NCI-H1092 (cell line): ENCODE measurements at regions not wholly inside any gene's neighbourhood (a gene's known extent, or its start where the extent isn't known, plus 50 kb on each side); places are given as distances from the start of the nearest gene placed in this dataset.

Source experiments
- DNase-seq: peaks from one replicate; lab custom pipeline; 2025; lab: John Stamatoyannopoulos, UW

DNA sequence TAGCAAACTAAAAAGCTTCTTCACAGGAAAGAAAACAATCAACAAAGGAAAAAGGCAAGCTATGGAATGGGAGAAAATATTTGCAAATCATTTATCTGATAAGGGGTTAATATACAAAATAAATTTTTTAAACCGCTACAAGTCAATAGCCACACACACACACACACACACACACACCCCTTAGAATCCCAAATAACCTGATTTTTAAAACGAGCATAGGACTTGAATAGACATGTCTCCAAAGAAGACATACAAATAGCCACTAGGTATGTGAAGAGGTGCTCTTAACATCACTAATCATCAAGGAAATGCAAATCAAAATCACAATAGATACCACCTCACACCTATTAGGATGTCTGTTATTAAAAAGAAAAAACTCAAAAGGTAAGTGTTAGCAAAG is 187.7 kb downstream of the TRIM27 start:
- DNase-seq, result no peak

DNA sequence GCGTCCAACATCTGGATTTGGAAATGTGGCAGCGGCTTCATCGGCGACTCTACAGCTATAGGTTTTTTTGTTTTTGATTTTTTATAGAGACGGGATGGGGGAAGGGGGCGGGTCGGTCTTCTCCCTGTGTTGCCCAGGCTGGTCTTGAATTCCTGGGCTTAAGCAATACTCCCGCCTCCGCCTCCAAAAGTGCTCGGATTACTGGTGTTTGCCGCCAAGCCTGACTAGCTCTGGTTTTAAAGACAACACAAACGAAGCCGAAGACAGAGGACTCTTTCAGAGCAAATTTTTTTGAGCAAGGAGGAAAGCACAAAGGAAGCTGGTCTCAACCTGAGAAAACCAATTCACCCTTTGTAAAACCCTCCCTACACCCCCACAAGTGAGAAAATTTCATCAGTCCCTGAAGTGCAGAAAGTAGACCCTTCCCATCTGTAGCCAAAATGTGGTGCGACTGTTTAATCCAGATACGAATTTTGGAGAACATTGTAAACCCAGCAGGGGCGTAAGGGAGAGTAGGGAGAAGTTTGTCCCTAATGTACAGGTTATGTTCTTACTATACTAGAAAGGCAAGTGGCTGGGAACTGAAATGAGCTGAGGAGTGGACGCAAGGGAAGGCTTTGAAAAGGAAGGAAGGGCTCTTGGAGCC is 185.9 kb downstream of the TRIM27 start:
- no peak for DNase-seq

DNA sequence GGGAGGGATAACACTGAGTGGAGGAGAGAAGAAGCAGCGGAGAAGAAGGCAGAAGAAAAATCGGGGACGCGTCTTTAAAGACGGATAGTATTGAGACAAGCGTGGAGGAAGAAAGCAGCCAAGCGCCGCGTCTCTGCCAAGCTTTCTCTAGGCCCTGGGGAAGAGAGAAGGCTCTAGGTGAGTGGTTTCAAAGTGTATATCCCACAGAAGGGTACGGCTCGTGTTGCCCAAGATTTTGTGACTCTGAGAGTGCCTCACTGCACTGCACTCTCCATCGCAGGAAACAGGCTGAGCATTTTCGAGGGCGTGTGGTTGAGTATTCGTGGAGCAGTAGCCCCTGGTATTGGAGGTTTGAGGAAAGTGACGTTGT is 185.4 kb downstream of the TRIM27 start:
- DNase-seq, result no peak

DNA sequence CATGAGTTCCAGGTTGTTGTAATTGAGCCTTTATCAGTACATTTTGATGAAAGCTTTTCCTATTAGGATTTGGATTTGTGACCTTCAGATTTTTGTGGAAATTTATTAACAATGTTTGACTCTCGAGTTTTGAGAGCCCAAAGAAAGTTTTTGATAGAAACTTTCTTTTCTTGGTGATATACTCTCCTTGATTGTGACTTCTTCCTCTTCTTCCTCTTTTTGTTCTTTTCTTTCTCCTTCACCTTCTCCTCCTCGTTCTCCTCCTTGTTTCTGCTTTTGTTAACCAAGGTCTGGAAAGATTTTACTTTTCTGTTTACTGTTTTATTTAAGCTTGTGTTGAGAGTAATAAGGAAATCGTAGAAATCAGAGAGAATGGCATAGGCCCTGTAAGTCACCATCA is 182.4 kb downstream of the TRIM27 start:
- no peak for DNase-seq

DNA sequence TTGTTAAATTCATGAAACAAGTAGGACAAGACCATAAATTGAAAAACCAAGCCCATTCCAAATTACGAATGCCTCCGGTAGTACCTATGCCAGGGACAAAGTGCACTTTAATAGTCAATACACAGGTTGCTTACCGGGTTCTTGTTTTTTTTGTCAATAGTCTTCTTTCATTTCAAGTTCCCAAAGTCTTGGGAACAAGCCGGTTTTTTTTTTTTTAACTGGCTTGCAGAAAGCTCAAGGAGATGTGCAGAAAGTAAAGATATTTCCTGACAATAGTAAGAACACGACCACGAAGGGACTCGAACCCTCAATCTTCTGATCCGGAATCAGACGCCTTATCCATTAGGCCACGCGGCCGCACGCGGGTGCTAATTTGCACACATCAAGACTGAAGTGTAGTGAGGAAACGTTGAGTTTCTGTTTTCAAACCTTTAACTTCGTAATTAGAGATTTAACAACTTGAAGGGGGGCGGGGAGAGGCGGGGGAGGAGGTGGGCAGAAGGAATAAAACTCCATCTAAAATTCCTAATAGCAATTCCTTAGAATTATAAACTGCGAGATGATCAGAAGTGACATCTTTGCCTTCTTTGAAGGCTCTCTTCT is 181.0 kb downstream of the TRIM27 start:
- DNase-seq, result no peak

DNA sequence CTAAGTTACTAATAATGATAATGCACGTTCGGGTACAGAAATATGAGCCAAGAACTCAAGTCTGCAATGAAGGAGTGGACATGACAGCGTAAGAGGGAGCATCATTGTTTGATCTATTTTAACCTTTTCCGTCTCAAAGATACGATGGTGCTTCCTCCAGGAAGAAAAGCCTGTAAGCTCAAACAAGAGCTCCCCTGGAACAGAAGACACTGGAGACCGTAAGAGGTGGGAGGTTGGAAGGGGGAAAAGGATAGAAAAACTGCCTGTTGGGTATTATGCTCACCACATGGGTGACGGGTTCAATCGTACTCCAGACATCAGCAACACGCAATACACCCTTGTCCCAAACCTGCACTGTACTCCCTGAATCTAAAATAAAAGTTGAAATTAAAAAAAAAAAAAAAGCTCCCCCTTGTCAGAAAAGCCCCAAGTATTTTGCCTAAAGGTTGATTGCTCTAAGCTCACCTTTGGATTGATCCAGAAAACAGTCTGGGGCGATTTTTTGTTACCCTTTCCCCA is 180.5 kb downstream of the TRIM27 start:
- no peak for DNase-seq

DNA sequence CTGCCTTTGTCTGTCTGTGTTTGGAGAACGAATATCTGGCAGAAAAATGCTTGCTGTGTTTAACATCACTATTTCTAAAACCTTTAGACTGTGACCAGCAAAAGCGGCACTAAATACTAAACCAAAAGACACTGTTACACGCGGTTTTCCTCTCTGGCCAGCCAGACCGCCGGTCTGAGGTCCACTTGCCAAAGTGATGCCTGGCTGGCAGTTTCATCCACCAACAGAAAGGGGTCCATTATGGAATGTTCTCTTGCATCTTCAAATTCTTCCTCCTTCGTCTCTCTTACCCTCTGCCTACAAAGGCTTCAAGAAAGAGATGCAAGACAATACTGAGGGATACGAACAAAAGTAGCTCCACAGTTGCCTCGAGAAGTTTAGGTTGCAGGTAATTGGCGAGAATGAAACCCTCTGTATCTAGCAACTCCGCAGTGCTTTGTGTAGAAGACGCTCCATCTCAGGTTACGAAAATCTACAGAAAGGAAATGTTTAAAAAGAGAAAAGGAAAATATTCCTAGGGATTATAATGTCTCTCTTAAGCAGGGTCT is 176.6 kb downstream of the TRIM27 start:
- no peak for DNase-seq

DNA sequence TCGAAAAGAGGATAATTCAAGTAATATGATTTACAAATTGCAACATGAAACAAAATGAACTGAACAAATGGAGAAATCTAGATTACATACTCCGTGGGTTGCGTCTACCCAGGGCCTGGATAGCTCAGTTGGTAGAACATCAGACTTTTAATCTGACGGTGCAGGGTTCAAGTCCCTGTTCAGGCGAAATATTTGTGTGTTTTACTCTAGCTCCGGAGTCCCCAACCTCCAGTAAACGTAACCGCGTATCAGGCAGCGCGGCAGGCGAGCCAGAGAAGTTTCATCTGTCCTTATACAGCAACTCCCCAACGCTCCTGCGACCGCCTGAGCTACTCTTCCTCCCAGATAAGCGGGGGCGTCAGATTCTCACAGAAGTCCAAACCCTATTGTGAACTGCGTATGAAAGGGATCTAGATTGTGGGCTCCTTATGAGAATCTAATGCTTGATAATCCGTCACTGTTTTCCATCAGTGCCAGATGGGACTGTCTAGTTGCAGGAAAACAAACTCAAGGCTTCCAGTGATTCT is 176.1 kb downstream of the TRIM27 start:
- no peak for DNase-seq

DNA sequence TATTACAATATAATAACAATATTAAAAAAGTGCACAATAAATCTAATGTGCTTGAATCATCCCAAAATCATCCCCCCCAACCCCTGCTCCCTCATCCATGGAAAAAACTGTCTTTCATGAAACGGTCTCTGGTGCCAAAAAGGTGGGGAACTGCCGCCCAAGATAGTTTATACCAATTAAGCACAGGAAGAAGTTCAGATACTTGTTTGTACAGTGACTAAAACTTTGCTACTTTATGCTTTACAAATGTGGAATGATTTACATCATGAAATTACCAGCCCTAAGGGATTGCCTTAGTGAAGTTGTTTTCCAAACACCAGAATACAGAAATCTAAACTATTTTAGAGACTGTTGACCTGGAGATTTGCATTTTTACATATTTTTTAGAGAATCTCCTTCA is 175.6 kb downstream of the TRIM27 start:
- DNase-seq, result no peak

DNA sequence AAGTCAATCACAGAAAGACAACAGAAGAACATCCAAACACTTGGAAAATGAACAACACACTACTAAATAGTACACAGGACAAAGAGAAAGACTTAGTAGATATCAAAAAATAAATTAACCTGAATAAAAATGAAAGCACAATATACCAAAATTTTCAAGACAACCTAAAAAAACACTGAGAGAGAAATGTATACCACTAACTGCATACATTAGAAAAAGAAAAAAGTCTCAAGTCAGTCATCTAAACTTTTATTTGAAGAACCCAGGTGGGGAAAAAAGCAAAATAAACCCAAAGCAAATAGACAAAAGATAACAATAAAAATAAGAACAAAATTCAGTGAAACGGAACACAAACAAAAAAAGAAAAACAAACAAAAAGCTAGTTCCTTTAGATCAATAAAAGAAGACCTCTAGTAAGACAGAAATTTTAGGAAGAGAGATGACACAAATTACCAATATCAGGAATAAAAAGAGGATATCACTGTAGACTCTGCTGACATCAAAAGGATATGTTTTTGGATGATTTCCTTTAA is 172.8 kb downstream of the TRIM27 start:
- DNase-seq, result no peak

DNA sequence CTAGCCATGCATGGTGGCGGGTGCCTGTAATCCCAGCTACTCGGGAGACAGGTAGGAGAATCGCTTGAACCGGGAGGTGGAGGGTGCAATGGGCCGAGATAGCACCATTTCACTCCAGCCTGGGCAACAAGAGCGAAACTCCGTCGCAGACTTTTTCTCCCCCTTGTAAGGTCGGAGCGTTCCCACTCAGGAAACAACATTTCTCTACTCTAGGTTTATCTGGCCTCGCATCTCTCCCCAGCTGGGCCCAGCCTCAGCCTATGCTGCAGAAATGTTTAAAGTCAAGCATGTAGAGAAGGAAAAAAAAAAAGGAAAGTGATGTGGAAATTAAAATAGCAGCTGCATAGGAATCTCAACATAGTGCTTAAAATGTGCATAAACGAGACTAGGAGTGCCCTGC is 172.3 kb downstream of the TRIM27 start:
- DNase-seq, result no peak

DNA sequence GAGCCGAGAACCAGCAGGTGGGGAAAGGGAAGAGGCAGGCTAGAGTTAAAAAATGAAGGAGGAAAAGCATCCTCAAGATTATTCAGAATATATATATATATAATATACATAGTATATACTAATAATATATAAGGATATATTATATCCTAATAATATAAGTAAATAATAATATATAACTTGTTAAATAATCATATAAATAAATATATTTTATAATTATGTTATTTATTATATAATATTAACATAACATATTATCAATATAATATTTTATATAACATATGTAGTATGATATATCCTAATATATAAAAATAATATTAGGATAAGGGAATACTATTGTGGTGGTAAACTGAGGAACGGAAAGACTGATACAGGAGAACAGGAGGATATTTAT is 171.8 kb downstream of the TRIM27 start:
- no peak for DNase-seq

DNA sequence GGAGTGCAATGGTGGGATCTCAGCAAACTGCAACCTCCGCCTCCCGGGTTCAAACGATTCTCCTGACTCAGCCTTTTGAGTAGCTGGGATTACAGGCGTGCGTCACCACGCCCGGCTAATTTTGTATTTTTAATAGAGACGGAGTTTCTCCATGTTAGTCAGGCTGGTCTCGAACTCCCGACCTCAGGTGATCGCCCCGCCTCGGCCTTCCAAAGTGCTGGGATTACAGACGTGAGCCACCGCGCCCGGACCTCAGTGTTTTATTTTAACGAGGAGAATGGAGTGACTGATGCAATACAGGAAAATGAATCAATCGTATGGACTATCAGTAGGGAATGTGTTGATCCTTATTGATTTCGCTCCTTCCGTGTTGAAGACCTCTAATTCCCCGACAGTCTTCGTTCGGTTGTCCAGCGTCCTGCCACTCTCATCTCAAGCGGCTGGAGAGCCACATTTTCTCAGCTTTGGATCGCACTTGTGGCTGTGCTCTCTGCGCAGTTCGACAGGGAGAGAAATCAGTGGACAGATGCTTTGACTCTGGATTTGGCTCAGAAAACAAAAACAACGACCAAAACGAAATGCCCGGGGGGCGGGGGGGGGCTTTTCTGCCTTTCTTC is 166.2 kb downstream of the TRIM27 start:
- DNase-seq, result no peak

DNA sequence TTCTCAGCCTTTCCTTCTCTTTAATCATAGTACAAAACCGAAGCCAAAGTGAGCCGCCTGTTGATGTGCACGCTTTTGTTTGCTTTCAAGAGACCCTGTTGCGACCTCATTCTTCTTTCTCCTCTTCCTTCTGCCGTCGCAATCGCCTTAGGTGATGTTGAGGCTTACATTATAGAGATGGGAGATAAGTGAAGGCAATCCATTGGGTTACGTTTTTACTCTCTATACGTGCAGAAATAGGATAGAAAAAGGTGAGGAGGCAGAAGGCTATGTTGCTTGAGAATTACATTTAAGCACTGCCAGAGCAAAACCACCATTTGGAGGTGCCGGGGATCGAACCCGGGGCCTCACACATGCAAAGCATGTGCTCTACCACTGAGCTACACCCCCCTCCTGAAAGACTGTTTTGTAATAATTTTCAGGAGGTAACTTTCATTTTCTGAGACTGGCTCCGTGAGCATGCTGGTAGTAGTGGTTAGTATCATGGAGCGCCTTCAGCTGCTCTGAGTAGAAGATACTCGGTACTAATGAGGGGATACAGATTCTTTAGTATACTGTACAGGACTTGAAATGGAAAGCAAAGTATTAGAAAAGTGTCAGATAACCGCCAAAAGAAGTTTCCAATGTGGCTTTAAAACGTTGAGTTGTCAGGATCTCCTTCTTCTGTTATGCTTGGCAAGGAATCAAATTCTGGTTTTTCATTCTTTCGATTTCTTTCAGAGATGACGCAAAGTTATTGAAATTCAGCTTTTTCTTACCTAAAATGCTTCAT is 165.6 kb downstream of the TRIM27 start:
- no peak for DNase-seq

DNA sequence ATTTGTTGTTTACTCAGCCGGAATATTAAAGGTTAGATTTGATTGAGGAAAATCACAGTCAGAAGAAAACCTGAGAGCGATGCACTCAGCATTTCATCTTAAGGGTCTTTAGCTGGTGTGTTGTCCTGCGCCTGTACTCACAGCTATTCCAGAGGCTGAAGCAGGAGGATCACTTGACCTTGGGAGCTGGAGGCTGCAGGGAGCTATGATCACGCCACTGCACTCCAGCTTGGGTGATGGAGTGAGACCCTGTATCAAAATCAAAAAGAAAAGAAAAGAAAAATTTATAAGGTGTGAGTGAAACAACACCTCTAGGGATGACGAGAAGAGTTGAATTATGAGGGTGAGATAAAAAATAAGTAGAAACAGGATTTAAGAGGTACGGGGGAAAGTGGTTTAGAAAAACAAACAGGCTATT is 165.0 kb downstream of the TRIM27 start:
- DNase-seq, result no peak

DNA sequence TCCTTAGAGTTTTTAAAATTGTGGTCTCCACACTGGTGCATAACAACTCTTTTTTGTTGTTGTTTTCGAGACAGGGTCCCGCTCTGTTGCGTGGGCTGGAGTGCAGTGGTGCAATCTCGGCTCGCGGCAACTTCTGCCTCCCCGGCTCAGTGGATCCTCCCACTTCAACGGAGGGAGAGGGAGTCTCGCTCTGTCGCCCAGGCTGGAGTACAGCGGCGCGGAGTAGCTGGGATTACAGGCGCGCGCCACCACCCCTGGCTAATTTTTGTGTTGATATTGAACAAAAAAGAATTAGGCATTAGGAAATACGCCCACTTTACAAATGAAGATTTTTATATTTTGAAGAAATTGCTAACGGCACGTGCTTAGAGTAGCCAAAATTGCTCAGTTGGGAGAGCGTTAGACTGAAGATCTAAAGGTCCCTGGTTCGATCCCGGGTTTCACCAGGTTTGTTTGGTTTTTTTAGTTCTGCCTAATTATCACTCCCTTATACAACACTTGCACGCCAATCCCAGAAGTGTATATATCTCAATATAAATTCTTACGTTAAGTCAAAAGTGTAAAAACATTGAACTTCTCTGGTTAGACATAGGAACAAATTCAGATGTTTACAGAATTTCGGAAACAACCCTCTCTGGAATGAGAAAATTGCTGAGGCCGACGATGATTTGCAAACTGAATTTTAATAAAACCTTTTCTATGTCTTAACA is 159.6 kb downstream of the TRIM27 start:
- no peak for DNase-seq

DNA sequence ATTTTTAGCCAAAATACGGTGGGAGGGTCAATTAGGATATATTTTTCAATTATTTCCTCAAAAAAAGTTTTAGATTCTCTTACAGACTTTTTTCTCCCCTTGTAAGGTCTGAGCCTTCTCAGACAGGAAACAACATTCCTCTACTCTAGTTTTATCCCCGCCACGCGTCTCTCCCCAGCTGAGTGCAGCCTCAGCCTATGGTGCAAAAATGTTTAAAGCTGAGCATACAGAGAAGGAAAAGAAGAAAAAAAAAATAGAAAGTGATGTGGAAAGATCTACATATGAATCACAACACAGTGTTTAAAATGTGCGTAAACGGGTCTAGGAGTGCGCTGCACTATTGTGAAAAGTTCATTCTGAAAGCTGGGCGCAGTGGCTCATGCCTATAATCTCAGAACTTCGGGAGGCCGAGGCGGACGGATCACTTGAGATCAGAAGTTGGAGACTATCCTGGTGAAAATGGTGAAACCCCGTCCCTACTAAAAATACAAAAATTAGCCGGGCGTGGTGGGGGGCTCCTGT is 159.0 kb downstream of the TRIM27 start:
- no peak for DNase-seq

DNA sequence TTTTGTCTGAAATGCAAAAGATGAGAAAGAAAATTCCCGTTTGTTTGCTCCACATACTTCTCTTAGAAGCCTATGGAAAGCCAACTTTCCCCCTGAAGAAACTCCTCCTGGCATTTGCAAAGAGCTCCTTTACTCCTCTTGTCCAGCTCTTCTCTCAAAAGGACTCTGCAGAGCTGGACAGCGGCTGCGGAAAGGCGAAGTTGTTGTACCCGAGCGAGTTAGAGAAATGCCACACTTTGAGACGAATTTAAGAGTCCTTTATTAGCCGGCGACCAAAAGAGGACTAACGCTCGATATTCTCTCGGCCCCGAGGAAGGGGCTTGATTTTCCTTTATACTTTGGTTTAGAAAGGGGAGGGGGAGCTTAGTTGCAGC is 157.8 kb downstream of the TRIM27 start:
- no peak for DNase-seq

DNA sequence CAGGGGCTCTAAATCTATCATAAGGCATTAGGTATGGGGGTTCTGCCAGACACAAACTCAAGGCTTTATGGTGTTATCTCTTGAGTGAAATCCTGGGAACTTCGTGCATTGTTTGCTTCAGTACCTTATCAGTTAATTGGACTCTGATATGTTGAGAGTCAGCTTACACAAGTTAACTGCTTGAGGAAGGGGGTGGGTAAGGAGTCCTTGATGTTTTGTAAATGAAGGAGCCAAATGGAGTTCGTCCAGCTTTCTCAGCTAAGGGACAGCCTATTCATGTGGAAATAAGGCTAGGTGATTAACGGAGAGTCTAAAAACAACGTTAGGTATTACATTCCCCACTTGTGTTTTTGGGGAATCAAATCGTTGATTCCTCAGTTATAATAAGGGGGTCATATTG is 157.4 kb downstream of the TRIM27 start:
- no peak for DNase-seq

DNA sequence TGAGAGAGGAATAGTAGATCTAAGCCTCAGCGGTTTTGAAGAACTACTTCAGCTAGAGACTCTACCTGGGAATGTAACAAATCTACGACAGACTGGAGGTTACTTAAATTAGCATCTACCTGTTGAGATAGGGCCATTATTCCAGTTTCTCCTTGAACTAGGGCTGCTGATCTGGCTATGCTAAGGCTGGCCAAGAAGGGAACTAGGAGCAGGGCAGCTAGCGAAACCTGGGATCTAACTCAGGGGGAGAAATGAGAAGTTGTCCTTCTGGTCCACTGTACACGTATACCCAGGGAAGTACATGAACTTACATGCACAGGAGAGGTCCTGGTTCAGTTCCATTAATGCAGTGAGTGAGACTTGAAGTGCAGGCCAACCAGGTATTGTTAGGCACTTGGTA is 156.7 kb downstream of the TRIM27 start:
- DNase-seq, result no peak

DNA sequence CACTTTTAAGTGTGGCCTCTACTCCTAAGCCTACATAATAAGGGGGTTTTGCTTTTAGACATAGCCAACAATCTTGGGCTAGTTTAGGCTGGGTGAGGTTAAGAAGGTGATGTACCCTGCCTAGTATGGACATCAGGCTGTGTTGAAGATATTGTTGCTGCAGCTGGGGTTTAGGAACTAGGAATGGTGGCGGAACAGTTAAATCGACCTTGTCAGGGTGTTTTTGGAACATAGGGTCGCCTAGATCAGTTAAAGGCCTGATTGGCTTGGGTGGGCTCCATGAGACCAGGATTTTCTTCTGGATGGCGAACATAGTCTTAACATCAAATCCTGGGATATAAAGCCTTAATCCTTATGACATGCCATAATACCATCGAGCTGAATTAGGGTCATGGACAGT is 156.1 kb downstream of the TRIM27 start:
- no peak for DNase-seq
